OCI-LY3 (cell line): ENCODE measurements at regions not wholly inside any gene's neighbourhood (a gene's known extent, or its start where the extent isn't known, plus 50 kb on each side); places are given as distances from the start of the nearest gene placed in this dataset.

Source experiments
- H2AFZ ChIP-seq: fragments of 200-600, 300-600 bp; shearing (Covaris generic); 2 replicates; pipeline ENCODE4 v1.6.0; 2014; ENCODE audit warnings: antibody characterized with exemption, low read depth, low read length
- H3K27ac ChIP-seq: fragments of 200-600, 300-600 bp; sonication (generic); 2 replicates; pipeline ENCODE4 v1.5.1; 2014; ENCODE audit warnings: mild to moderate bottlenecking, low read length, moderate library complexity, mixed read lengths
- H3K27me3 ChIP-seq: fragments of 200-600, 300-600 bp; sonication (generic); 2 replicates; pipeline ENCODE4 v1.6.1; 2014; ENCODE audit warnings: low read depth, low read length, mixed read lengths
- H3K36me3 ChIP-seq: fragments of 200-600, 300-600 bp; sonication (generic); replicated peaks from 2 replicates; pipeline ENCODE3; 2014; ENCODE audit warnings: low read depth, low read length, mixed read lengths
- H3K4me1 ChIP-seq: fragments of 300-600, 200-600 bp; sonication (generic); 2 replicates; pipeline ENCODE4 v1.6.1; 2014; ENCODE audit warnings: low read length, mixed read lengths
- H3K4me2 ChIP-seq: fragments of 200-600, 300-600 bp; sonication (generic); 2 replicates; pipeline ENCODE4 v1.6.1; 2014; ENCODE audit warnings: low read length, mixed read lengths
- H3K4me3 ChIP-seq: fragments of 300-600, 200-600 bp; sonication (generic); 2 replicates; pipeline ENCODE4 v1.5.1; 2014; ENCODE audit warnings: antibody characterized with exemption, mild to moderate bottlenecking, low read length, moderate library complexity
- H3K79me2 ChIP-seq: fragments of 300-600, 200-600 bp; shearing (Covaris generic); 2 replicates; pipeline ENCODE4 v1.6.1; 2014; ENCODE audit warnings: mild to moderate bottlenecking, low read length, mixed read lengths
- H3K9ac ChIP-seq: fragments of 300-600, 200-600 bp; shearing (Covaris generic); 2 replicates; pipeline ENCODE4 v1.6.0; 2014; ENCODE audit warnings: mild to moderate bottlenecking, low read length, moderate library complexity
- H3K9me3 ChIP-seq: fragments of 200-600, 300-600 bp; shearing (Covaris generic); 2 replicates; pipeline ENCODE4 v1.6.1; 2014; ENCODE audit warnings: low read length, mixed read lengths; ENCODE audit not compliant: insufficient read depth
- H4K20me1 ChIP-seq: fragments of 200-600, 300-600 bp; sonication (generic); 2 replicates; pipeline ENCODE4 v1.6.1; 2016; ENCODE audit warnings: low read length, mixed read lengths; ENCODE audit not compliant: insufficient read depth
- CTCF ChIP-seq: fragments of 200-600, 300-600 bp; sonication (generic); IDR thresholded peaks from 2 replicates; pipeline ENCODE4 v1.5.1; 2014; ENCODE audit warnings: antibody characterized with exemption, low read length, low read depth
- EZH2phosphoT487 ChIP-seq: fragments of 200-600 bp; shearing (Covaris generic); IDR thresholded peaks from 2 replicates; pipeline ENCODE4 v1.6.1; 2018; ENCODE audit warnings: antibody characterized with exemption, mixed run types, low read depth

DNA sequence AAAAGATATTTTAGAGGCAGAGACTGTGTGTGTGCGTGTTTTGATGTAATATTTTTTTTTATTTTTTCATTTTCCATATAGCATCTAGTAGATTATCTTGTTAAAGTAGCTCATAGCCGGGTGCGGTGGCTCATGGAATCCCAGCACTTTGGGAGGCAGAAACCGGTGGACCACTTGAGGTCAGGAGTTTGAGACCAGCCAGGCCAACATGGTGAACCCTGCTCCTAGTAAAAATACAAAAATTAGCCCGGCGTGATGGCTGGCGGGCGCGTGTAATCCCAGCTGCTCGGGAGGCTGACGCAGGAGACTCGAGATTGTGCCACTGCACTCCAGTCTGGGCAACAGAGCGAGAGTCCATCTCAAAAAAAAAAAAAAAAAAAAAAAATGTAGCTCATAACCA lies 1481.2 kb upstream of the CADM2 start:
- Histone ChIP-seq H3K9me3 (no peaks in the 10 kb centered on the region), H3K36me3 (no peaks in the 10 kb centered on the region), H4K20me1 (no peaks in the 10 kb centered on the region), H3K4me2 (no peak overlapping the region), H3K79me2 (no peaks in the 10 kb centered on the region), H3K27ac (no peak overlapping the region), H3K9ac (no peak overlapping the region), H2AFZ (no peak overlapping the region), H3K4me1 (no peaks in the 10 kb centered on the region), H3K27me3 (no peaks in the 10 kb centered on the region), H3K4me3 (no peak overlapping the region)
- no peak for TF ChIP-seq EZH2phosphoT487

DNA sequence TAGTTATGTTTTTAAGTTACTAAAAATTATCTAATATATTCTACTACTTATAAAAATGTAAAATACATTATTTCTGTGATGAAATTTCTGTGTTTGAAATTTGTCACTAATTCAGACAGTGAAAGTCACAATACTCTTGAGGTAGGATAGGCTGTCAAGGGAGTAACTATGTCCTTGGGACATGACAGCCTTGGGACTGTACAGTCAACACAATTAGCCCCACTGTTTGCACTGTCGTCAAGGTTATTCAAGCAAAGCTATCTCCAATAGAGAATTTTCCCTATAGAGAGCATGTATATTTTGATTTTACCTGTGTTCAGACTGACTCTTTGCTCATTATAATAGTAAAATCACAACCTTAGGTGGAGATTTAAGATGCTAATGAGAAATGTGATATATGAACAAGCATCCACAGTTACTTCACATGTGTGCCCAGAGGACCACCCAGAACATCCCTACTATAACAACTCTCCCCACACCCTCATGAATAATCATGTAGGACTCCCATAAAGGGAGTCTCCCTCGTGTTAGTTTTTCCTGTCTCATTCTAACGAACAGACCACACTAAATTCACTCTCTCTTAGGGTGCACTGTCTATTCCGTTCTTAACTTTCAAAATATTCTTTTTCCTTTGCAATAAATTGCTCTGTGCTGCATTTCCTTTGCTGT lies 1476.3 kb upstream of the CADM2 start:
- TF ChIP-seq EZH2phosphoT487, result no peak
- TF ChIP-seq CTCF, result no peak
- Histone ChIP-seq H3K27me3 (no peaks in the 10 kb centered on the region), H3K9ac (no peak overlapping the region), H3K27ac (no peak overlapping the region), H3K4me3 (no peak overlapping the region), H4K20me1 (no peaks in the 10 kb centered on the region), H3K4me1 (no peaks in the 10 kb centered on the region), H3K36me3 (no peaks in the 10 kb centered on the region), H3K4me2 (no peak overlapping the region), H3K9me3 (no peaks in the 10 kb centered on the region), H2AFZ (no peak overlapping the region), H3K79me2 (no peaks in the 10 kb centered on the region)

DNA sequence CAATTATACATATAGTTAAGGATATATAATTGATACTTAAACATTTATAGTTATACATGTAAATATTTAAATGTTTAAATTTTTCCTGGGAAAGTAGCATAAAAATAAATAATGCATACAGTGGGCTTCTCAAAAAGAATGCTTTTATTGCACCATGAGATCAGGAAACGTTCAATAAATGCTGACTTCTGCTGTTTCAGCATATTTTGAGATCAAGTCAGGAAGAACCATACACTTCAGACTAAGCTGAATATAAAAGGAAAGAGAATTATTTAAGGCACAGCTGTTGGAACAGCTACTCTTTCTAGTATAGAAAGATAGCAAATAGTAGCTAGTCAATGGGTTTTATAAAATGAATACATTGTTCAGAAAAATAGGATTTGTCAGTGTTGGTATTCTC lies 1462.3 kb upstream of the CADM2 start:
- Histone ChIP-seq H3K9ac (no peak overlapping the region), H3K27me3 (no peaks in the 10 kb centered on the region), H3K4me3 (no peak overlapping the region), H3K4me1 (no peaks in the 10 kb centered on the region), H3K9me3 (no peaks in the 10 kb centered on the region), H3K4me2 (no peak overlapping the region), H3K36me3 (no peaks in the 10 kb centered on the region), H3K27ac (no peak overlapping the region), H4K20me1 (no peaks in the 10 kb centered on the region), H2AFZ (no peak overlapping the region), H3K79me2 (no peaks in the 10 kb centered on the region)
- TF ChIP-seq CTCF (no peak), EZH2phosphoT487 (no peak)

DNA sequence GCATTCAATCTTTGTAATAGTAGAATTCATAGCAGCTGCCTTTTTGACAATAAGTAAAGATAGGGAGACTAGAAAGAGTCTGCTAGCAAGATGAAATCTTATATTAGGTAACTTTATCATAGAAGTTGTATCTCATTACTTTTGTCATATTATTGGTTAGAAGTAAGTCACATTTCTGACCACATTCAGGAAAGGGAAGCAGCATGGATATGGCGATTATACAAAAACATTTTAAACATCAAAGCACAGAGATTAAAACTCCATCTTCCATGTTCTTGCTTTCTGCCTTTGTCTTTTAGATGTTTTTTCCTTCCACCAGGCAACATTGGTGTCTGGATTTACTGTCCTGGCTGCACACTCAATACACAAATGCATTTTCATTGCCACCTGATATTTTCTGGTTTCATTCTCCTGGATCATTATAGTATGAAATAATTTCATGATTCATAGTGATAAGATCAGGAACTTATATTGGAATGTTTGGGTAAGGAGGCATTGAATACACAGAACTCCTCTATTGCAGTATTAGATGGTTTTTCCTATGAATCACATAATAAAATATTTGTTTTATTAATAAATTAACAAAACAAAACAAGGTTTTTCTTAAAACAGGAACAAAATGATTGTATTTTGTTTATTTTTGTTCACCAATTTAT lies 1460.3 kb upstream of the CADM2 start:
- no peaks in the 10 kb centered on the region for H3K36me3 ChIP-seq
- no peaks in the 10 kb centered on the region for H3K4me1 ChIP-seq
- H2AFZ ChIP-seq, result no peak overlapping the region
- TF ChIP-seq EZH2phosphoT487, result no peak
- TF ChIP-seq CTCF, result no peak
- no peaks in the 10 kb centered on the region for H3K79me2 ChIP-seq
- no peak overlapping the region for H3K4me3 ChIP-seq
- no peak overlapping the region for H3K4me2 ChIP-seq
- H3K27ac ChIP-seq, result no peak overlapping the region
- H3K9me3 ChIP-seq, result no peaks in the 10 kb centered on the region
- H3K9ac ChIP-seq, result no peak overlapping the region
- H4K20me1 ChIP-seq, result no peaks in the 10 kb centered on the region
- no peaks in the 10 kb centered on the region for H3K27me3 ChIP-seq
